SK-N-SH (cell line): ENCODE measurements at regions not wholly inside any gene's neighbourhood (a gene's known extent, or its start where the extent isn't known, plus 50 kb on each side); places are given as distances from the start of the nearest gene placed in this dataset.

Experiments
- CTCF ChIA-PET: fragments of 300-600, 350-600 bp; formaldehyde crosslinking; extraction: SDS; loops from one replicate; lab custom pipeline; 2021; lab: Yijun Ruan, JAX
- POLR2A ChIA-PET: fragments of 350-600 bp; sonication (Branson Sonifier 250); formaldehyde crosslinking; extraction: SDS; loops from one replicate; lab custom pipeline; 2020; ENCODE audit warnings: antibody characterized with exemption, inconsistent platforms; lab: Yijun Ruan, JAX
- DNase-seq: peaks from one replicate; pipeline ENCODE4 v3.0.0; 2012
- H2AFZ ChIP-seq: fragments of 200-600 bp; sonication (generic); 2 replicates; pipeline ENCODE4 v1.8.1; 2016; ENCODE audit warnings: antibody characterized with exemption, mild to moderate bottlenecking, low read depth
- H3F3A ChIP-seq: fragments of 200-600 bp; sonication (generic); replicated peaks from 2 replicates; pipeline ENCODE3; 2016; ENCODE audit warnings: antibody characterized with exemption, mild to moderate bottlenecking; ENCODE audit not compliant: insufficient read depth
- H3K27ac ChIP-seq, 2 experiments: fragments of 200-500 bp in 1 of 2; fragments of 200-600 bp in 1 of 2; sonication (Bioruptor generic) in 1 of 2; sonication (generic), shearing (Covaris generic) in 1 of 2; 2 replicates each; pipeline versions ENCODE4 v1.5.1 to v1.6.1; 2014 to 2016; ENCODE audit warnings: low read depth in 2 of 2, inconsistent platforms in 1 of 2, low read length in 1 of 2, mild to moderate bottlenecking in 1 of 2, mixed read lengths in 1 of 2
- H3K27me3 ChIP-seq: fragments of 200-600 bp; sonication (generic), shearing (Covaris generic); 2 replicates; pipeline ENCODE4 v1.6.1; 2016; ENCODE audit warnings: mixed run types; ENCODE audit not compliant: insufficient read depth
- H3K36me3 ChIP-seq, 2 experiments: fragments of 200-500 bp in 1 of 2; fragments of 200-600 bp in 1 of 2; sonication (Bioruptor generic) in 1 of 2; sonication (generic) in 1 of 2; replicated peaks in 1 of 2; 2 replicates each; pipeline versions ENCODE3 to v1.5.1; 2014 to 2016; ENCODE audit warnings: low read length in 1 of 2, mild to moderate bottlenecking in 1 of 2; ENCODE audit not compliant: insufficient read depth in 2 of 2, control insufficient read depth in 1 of 2
- H3K4me1 ChIP-seq, 2 experiments: fragments of 200-500 bp in 1 of 2; fragments of 200-600 bp in 1 of 2; sonication (Bioruptor generic) in 1 of 2; sonication (generic), shearing (Covaris generic) in 1 of 2; 2 replicates each; pipeline versions ENCODE4 v1.5.1 to v1.6.1; 2014 to 2016; ENCODE audit warnings: low read depth in 1 of 2, low read length in 1 of 2, mixed run types in 1 of 2; ENCODE audit not compliant: insufficient read depth in 2 of 2, control insufficient read depth in 1 of 2
- H3K4me2 ChIP-seq: fragments of 200-600 bp; sonication (generic), shearing (Covaris generic); 2 replicates; pipeline ENCODE4 v1.6.1; 2017; ENCODE audit warnings: mixed run types
- H3K4me3 ChIP-seq, 2 experiments: fragments of 200-500 bp in 1 of 2; fragments of 200-600 bp in 1 of 2; sonication (Bioruptor generic) in 1 of 2; sonication (generic), shearing (Covaris generic) in 1 of 2; 2 replicates each; pipeline versions ENCODE4 v1.5.1 to v1.8.1; 2014 to 2016; ENCODE audit warnings: low read depth in 2 of 2, inconsistent platforms in 1 of 2, low read length in 1 of 2, mild to moderate bottlenecking in 1 of 2, mixed read lengths in 1 of 2, moderate library complexity in 1 of 2
- H3K79me2 ChIP-seq: fragments of 200-600 bp; sonication (generic); 2 replicates; pipeline ENCODE4 v1.8.1; 2017; ENCODE audit warnings: mild to moderate bottlenecking; ENCODE audit not compliant: insufficient read depth
- H3K9ac ChIP-seq: fragments of 200-600 bp; sonication (generic); 2 replicates; pipeline ENCODE4 v1.6.1; 2017; ENCODE audit warnings: mixed run types
- H3K9me2 ChIP-seq: fragments of 200-600 bp; sonication (generic); 2 replicates; pipeline ENCODE4 v1.6.1; 2017; ENCODE audit warnings: mixed run types
- H3K9me3 ChIP-seq: fragments of 200-600 bp; sonication (generic); 2 replicates; pipeline ENCODE4 v1.6.1; 2017; ENCODE audit warnings: mixed run types, mild to moderate bottlenecking, moderate library complexity
- H4K20me1 ChIP-seq: fragments of 200-600 bp; sonication (generic); 2 replicates; pipeline ENCODE4 v1.6.1; 2017; ENCODE audit warnings: mild to moderate bottlenecking, mixed run types; ENCODE audit not compliant: insufficient read depth
- ELF1 ChIP-seq: IDR thresholded peaks from 2 replicates; pipeline ENCODE4 v1.4.0; 2012
- EP300 ChIP-seq, 2 experiments: IDR thresholded peaks; 2 replicates each; pipeline versions ENCODE4 v1.4.0 to v1.6.1; 2012; ENCODE audit warnings: borderline replicate concordance in 1 of 2, low read depth in 1 of 2, low read length in 1 of 2
- EZH2phosphoT487 ChIP-seq: fragments of 200-600 bp; sonication (generic); IDR thresholded peaks from 2 replicates; pipeline ENCODE4 v1.6.1; 2017; ENCODE audit warnings: low read depth, mixed run types, mild to moderate bottlenecking, antibody characterized with exemption, moderate library complexity, borderline replicate concordance
- FOXJ3 ChIP-seq: sonication (generic); formaldehyde crosslinking; IDR thresholded peaks from 2 replicates; pipeline ENCODE4 v1.5.1; 2020; ENCODE audit warnings: mild to moderate bottlenecking, missing genetic modification reagents
- GABPA ChIP-seq: IDR thresholded peaks from 2 replicates; pipeline ENCODE4 v1.4.0; 2012; ENCODE audit warnings: low read depth, mild to moderate bottlenecking
- JUND ChIP-seq: IDR thresholded peaks from 2 replicates; pipeline ENCODE4 v1.4.0; 2012
- MEF2A ChIP-seq: IDR thresholded peaks from 2 replicates; pipeline ENCODE4 v1.4.0; 2012; ENCODE audit warnings: low read depth, borderline replicate concordance
- POLR2AphosphoS5 ChIP-seq: IDR thresholded peaks from 2 replicates; pipeline ENCODE4 v1.6.1; 2012; ENCODE audit warnings: low read depth, low read length
- RFX5 ChIP-seq: IDR thresholded peaks from 2 replicates; pipeline ENCODE4 v1.6.1; 2012; ENCODE audit warnings: mild to moderate bottlenecking, improper control_type of control experiment, low read length
- RXRA ChIP-seq: IDR thresholded peaks from 2 replicates; pipeline ENCODE4 v1.4.0; 2012; ENCODE audit warnings: low read depth, mild to moderate bottlenecking, borderline replicate concordance
- SIN3A ChIP-seq: IDR thresholded peaks from 2 replicates; pipeline ENCODE4 v1.6.1; 2012; ENCODE audit warnings: low read depth, mild to moderate bottlenecking, low read length, moderate library complexity, borderline replicate concordance
- SMC3 ChIP-seq: IDR thresholded peaks from 2 replicates; pipeline ENCODE4 v1.6.1; 2012; ENCODE audit warnings: low read depth, low read length, improper control_type of control experiment
- TAF1 ChIP-seq: IDR thresholded peaks from 2 replicates; pipeline ENCODE4 v1.6.1; 2012; ENCODE audit warnings: low read depth, mild to moderate bottlenecking, low read length, moderate library complexity, borderline replicate concordance
- TEAD4 ChIP-seq: IDR thresholded peaks from 2 replicates; pipeline ENCODE4 v1.4.0; 2012; ENCODE audit warnings: mild to moderate bottlenecking, borderline replicate concordance; ENCODE audit not compliant: insufficient read depth
- YY1 ChIP-seq: IDR thresholded peaks from 2 replicates; pipeline ENCODE4 v1.4.0; 2012; ENCODE audit warnings: low read depth, mild to moderate bottlenecking
- WGBS: methylation state at CpG from one replicate; pipeline ENCODE4 v1.1.6; 2017; ENCODE audit warnings: low lambda C conversion rate; 5-methylcytosine and 5-hydroxymethylcytosine counted together
- TF ChIP-seq, protein P1 (sequence below): fragments of 150-350 bp; IDR thresholded peaks from 2 replicates; pipeline ENCODE4 v1.6.1; 2016; ENCODE audit warnings: mild to moderate bottlenecking, low read depth, low read length
- TF ChIP-seq, protein P2 (sequence below): IDR thresholded peaks from 2 replicates; pipeline ENCODE4; 2012
- TF ChIP-seq, protein P3 (sequence below): fragments of 150-350 bp; IDR thresholded peaks from 2 replicates; pipeline ENCODE4 v1.6.1; 2017; ENCODE audit warnings: antibody characterized with exemption, low read length, low read depth, borderline replicate concordance
- TF ChIP-seq, protein P4 (sequence below): IDR thresholded peaks from 2 replicates; pipeline ENCODE4 v1.6.1; 2012; ENCODE audit warnings: mild to moderate bottlenecking, low read depth, low read length, moderate library complexity
- TF ChIP-seq, protein P5 (sequence below): IDR thresholded peaks from 2 replicates; pipeline ENCODE4 v1.4.0; 2012; ENCODE audit warnings: low read depth

DNA sequence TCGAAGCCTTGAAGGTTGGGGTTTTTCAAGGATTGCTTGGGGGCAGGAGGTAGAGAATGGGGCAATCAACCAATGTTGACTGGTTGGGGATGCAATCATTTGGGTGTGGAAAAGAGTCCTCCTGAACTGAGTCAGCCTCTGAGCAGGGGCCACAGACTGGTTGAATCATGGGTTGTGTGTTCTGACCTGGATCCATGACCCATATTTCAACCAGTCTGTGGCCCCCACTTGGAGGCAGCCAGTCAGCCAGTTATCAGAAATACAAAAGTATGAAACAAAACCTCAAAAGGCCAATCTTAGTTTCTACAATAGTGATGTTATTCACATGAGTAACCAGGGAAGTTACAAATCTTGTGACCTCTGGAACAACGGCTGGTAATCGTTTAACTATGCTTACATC is 81.4 kb upstream of the RANBP6 start:
- DNase-seq, result no peak
- WGBS, result 31% methylated on average over 3 of the region's 3 CpGs
- TF ChIP-seq EP300 (IDR thresholded peaks at IDR 0.05; ENCODE audit: borderline replicate concordance in 1 of 2, low read depth in 1 of 2, low read length in 1 of 2), result no peak
- no peak for TF ChIP-seq SMC3
- TF ChIP-seq TEAD4, result no peak
- no peak for TF ChIP-seq RXRA
- TF ChIP-seq FOXJ3 (CRISPR knock-in tag), result no peak
- no peak for TF ChIP-seq SIN3A
- no peak for TF ChIP-seq RFX5
- TF ChIP-seq GABPA, result no peak
- TF ChIP-seq, protein P1, sequence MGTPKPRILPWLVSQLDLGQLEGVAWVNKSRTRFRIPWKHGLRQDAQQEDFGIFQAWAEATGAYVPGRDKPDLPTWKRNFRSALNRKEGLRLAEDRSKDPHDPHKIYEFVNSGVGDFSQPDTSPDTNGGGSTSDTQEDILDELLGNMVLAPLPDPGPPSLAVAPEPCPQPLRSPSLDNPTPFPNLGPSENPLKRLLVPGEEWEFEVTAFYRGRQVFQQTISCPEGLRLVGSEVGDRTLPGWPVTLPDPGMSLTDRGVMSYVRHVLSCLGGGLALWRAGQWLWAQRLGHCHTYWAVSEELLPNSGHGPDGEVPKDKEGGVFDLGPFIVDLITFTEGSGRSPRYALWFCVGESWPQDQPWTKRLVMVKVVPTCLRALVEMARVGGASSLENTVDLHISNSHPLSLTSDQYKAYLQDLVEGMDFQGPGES, result no peak
- TF ChIP-seq EZH2phosphoT487, result no peak
- TF ChIP-seq, all 33 proteins: peak for 0

DNA sequence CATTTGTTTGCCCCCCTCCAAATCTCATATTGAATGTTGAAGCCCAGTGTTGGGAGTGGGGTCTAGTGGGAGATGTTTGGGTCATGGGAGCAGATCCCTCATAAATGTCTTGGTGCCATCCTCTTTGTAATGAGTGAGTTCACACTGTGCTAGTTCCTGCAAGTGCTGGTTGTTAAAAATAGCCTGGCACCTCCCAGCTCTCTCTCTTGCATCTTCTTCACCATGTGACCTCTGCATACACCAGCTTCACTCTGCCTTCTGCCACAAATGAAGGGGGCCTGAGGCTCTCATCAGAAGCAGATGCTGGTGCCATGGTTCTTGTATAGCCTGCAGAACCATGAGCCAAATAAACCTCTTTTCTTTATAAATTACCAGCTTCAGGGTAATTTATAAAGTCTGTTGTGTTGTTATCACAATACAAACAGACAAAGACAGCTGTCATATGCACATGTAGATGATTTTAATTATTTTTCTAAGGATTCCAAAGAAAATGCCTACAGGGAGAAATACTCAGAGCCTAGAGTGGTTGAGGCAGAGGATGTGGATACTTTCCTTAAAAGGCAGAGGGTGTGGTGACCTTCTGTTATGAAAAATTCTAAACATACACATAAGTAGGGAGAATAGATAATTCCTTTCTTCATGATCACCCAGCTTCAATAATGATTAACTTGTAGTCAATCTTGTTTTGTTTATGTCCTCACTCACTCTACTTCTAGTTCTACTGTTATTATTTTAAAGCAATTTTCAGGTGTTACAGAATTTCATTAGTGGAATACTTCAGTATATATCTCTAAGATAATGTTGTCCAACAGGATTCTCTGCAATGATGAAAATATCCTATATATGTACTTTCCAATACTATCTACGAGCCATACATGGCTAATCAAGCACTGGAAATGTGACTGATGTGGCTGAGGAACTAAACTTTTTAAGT is 75.1 kb upstream of the RANBP6 start:
- H3K27ac ChIP-seq, result no peak overlapping the region
- no peaks in the 10 kb centered on the region for H3K9me3 ChIP-seq
- no peak for DNase-seq
- ChIA-PET CTCF (no interaction called here), POLR2A (no interaction called here)
- H3K9ac ChIP-seq, result no peak overlapping the region
- no peaks in the 10 kb centered on the region for H3K79me2 ChIP-seq
- no peaks in the 10 kb centered on the region for H3F3A ChIP-seq
- no peaks in the 10 kb centered on the region for H3K36me3 ChIP-seq
- H3K4me1 ChIP-seq, result no peaks in the 10 kb centered on the region
- WGBS, result 12% methylated on average over 1 of the region's 1 CpG
- peaks cover 14% of the 10 kb centered on the region; the same call in 1 of the 2 replicates for H3K27me3 ChIP-seq
- no peak overlapping the region for H3K4me3 ChIP-seq
- H2AFZ ChIP-seq, result no peak overlapping the region
- no peak overlapping the region for H3K4me2 ChIP-seq
- no peaks in the 10 kb centered on the region for H3K9me2 ChIP-seq
- no peaks in the 10 kb centered on the region for H4K20me1 ChIP-seq
- TF ChIP-seq YY1 (no peak), RXRA (no peak), ELF1 (no peak), RFX5 (no peak), JUND (no peak), POLR2AphosphoS5 (no peak), SIN3A (no peak), TAF1 (no peak), EP300 (IDR thresholded peaks at IDR 0.05; ENCODE audit: borderline replicate concordance in 1 of 2, low read depth in 1 of 2, low read length in 1 of 2) (no peak), MEF2A (no peak)
- TF ChIP-seq, protein P2, sequence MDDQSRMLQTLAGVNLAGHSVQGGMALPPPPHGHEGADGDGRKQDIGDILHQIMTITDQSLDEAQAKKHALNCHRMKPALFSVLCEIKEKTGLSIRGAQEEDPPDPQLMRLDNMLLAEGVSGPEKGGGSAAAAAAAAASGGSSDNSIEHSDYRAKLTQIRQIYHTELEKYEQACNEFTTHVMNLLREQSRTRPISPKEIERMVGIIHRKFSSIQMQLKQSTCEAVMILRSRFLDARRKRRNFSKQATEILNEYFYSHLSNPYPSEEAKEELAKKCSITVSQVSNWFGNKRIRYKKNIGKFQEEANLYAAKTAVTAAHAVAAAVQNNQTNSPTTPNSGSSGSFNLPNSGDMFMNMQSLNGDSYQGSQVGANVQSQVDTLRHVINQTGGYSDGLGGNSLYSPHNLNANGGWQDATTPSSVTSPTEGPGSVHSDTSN, result no peak
- TF ChIP-seq, protein P3, sequence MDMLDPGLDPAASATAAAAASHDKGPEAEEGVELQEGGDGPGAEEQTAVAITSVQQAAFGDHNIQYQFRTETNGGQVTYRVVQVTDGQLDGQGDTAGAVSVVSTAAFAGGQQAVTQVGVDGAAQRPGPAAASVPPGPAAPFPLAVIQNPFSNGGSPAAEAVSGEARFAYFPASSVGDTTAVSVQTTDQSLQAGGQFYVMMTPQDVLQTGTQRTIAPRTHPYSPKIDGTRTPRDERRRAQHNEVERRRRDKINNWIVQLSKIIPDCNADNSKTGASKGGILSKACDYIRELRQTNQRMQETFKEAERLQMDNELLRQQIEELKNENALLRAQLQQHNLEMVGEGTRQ, result no peak
- TF ChIP-seq, protein P4, sequence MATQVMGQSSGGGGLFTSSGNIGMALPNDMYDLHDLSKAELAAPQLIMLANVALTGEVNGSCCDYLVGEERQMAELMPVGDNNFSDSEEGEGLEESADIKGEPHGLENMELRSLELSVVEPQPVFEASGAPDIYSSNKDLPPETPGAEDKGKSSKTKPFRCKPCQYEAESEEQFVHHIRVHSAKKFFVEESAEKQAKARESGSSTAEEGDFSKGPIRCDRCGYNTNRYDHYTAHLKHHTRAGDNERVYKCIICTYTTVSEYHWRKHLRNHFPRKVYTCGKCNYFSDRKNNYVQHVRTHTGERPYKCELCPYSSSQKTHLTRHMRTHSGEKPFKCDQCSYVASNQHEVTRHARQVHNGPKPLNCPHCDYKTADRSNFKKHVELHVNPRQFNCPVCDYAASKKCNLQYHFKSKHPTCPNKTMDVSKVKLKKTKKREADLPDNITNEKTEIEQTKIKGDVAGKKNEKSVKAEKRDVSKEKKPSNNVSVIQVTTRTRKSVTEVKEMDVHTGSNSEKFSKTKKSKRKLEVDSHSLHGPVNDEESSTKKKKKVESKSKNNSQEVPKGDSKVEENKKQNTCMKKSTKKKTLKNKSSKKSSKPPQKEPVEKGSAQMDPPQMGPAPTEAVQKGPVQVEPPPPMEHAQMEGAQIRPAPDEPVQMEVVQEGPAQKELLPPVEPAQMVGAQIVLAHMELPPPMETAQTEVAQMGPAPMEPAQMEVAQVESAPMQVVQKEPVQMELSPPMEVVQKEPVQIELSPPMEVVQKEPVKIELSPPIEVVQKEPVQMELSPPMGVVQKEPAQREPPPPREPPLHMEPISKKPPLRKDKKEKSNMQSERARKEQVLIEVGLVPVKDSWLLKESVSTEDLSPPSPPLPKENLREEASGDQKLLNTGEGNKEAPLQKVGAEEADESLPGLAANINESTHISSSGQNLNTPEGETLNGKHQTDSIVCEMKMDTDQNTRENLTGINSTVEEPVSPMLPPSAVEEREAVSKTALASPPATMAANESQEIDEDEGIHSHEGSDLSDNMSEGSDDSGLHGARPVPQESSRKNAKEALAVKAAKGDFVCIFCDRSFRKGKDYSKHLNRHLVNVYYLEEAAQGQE, result no peak
- TF ChIP-seq, protein P5, sequence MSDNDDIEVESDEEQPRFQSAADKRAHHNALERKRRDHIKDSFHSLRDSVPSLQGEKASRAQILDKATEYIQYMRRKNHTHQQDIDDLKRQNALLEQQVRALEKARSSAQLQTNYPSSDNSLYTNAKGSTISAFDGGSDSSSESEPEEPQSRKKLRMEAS, result no peak

More for the DNA sequence above, 81.4 kb upstream of the RANBP6 start:
- ChIA-PET CTCF (no interaction called here), POLR2A (no interaction called here)
- Histone ChIP-seq H3K79me2 (no peaks in the 10 kb centered on the region), H4K20me1 (no peaks in the 10 kb centered on the region), H2AFZ (no peak overlapping the region), H3K4me2 (no peak overlapping the region), H3K4me1 (no peaks in the 10 kb centered on the region), H3K9me2 (no peaks in the 10 kb centered on the region), H3K27me3 (peaks cover 14% of the 10 kb centered on the region; the same call in 1 of the 2 replicates), H3K4me3 (no peak overlapping the region), H3K27ac (no peak overlapping the region), H3F3A (no peaks in the 10 kb centered on the region), H3K9me3 (no peaks in the 10 kb centered on the region), H3K9ac (no peak overlapping the region), H3K36me3 (no peaks in the 10 kb centered on the region)
